ENCODE measurements at regions not wholly inside any gene's neighbourhood (a gene's known extent, or its start where the extent isn't known, plus 50 kb on each side); places are given as distances from the start of the nearest gene placed in this dataset.

- TF ChIP-seq CTCF (conservative IDR thresholded peaks at IDR 0.05; ENCODE audit: low read depth, low read length) (no peak), EZH2 (IDR thresholded peaks at IDR 0.05; ENCODE audit: borderline replicate concordance, low read depth, low read length, poor library complexity, severe bottlenecking) (no peak)
Measured at GRCh38 chr4:66591968-66592367, 921.7 kb upstream of the EPHA5 start.
